ENCODE measurements at regions not wholly inside any gene's neighbourhood (a gene's known extent, or its start where the extent isn't known, plus 50 kb on each side); places are given as distances from the start of the nearest gene placed in this dataset.

- TF ChIP-seq CTCF (IDR thresholded peaks at IDR 0.05; ENCODE audit: low read depth, low read length) (no peak), MAX (IDR thresholded peaks at IDR 0.05; ENCODE audit: low read depth, low read length) (no peak), POLR2A (IDR thresholded peaks at IDR 0.05; ENCODE audit: extremely low read depth, insufficient read length) (no peak), MYC (IDR thresholded peaks at IDR 0.05; ENCODE audit: low read depth, low read length) (no peak)
- H3K4me3 ChIP-seq (ENCODE audit: low read depth, low read length), result no peak overlapping the region
- DNase-seq (ENCODE audit: low read depth), result no peak
These were observed 146.3 kb upstream of the SPOPL start for GRCh38 chr2:138355244-138355643.

GRCh38 chr2:138356178-138356577 lies 145.4 kb upstream of the SPOPL start:
- no peak overlapping the region for H3K4me3 ChIP-seq (ENCODE audit: low read depth, low read length)
- DNase-seq (ENCODE audit: low read depth), result no peak
- TF ChIP-seq POLR2A (IDR thresholded peaks at IDR 0.05; ENCODE audit: extremely low read depth, insufficient read length), result no peak
- no peak for TF ChIP-seq CTCF (IDR thresholded peaks at IDR 0.05; ENCODE audit: low read depth, low read length)
- TF ChIP-seq MYC (IDR thresholded peaks at IDR 0.05; ENCODE audit: low read depth, low read length), result no peak
- TF ChIP-seq MAX (IDR thresholded peaks at IDR 0.05; ENCODE audit: low read depth, low read length), result no peak

GRCh38 chr2:138359532-138359931 lies 142.0 kb upstream of the SPOPL start:
- TF ChIP-seq MAX (IDR thresholded peaks at IDR 0.05; ENCODE audit: low read depth, low read length), result no peak
- TF ChIP-seq POLR2A (IDR thresholded peaks at IDR 0.05; ENCODE audit: extremely low read depth, insufficient read length), result no peak
- TF ChIP-seq CTCF (IDR thresholded peaks at IDR 0.05; ENCODE audit: low read depth, low read length), result no peak
- no peak for TF ChIP-seq MYC (IDR thresholded peaks at IDR 0.05; ENCODE audit: low read depth, low read length)
- H3K4me3 ChIP-seq (ENCODE audit: low read depth, low read length), result no peak overlapping the region
- no peak for DNase-seq (ENCODE audit: low read depth)

GRCh38 chr2:138364554-138365162 lies 136.9 kb upstream of the SPOPL start:
- H3K4me3 ChIP-seq (ENCODE audit: low read depth, low read length), result no peak overlapping the region
- no peak for DNase-seq (ENCODE audit: low read depth)
- no peak for TF ChIP-seq MAX (IDR thresholded peaks at IDR 0.05; ENCODE audit: low read depth, low read length)
- no peak for TF ChIP-seq CTCF (IDR thresholded peaks at IDR 0.05; ENCODE audit: low read depth, low read length)
- no peak for TF ChIP-seq MYC (IDR thresholded peaks at IDR 0.05; ENCODE audit: low read depth, low read length)
- no peak for TF ChIP-seq POLR2A (IDR thresholded peaks at IDR 0.05; ENCODE audit: extremely low read depth, insufficient read length)

- no peak for TF ChIP-seq CTCF (IDR thresholded peaks at IDR 0.05; ENCODE audit: low read depth, low read length)
- no peak for TF ChIP-seq MAX (IDR thresholded peaks at IDR 0.05; ENCODE audit: low read depth, low read length)
- TF ChIP-seq POLR2A (IDR thresholded peaks at IDR 0.05; ENCODE audit: extremely low read depth, insufficient read length), result no peak
- no peak for TF ChIP-seq MYC (IDR thresholded peaks at IDR 0.05; ENCODE audit: low read depth, low read length)
- no peak overlapping the region for H3K4me3 ChIP-seq (ENCODE audit: low read depth, low read length)
- DNase-seq (ENCODE audit: low read depth), result no peak
These were observed 136.0 kb upstream of the SPOPL start for GRCh38 chr2:138365581-138365980.
